ENCODE measurements at regions not wholly inside any gene's neighbourhood (a gene's known extent, or its start where the extent isn't known, plus 50 kb on each side); places are given as distances from the start of the nearest gene placed in this dataset.

GRCh38 chr3:74332165-74332564 lies 282.3 kb downstream of the CNTN3 start:
- TF ChIP-seq POLR2A (IDR thresholded peaks at IDR 0.05), result no peak
- no peak for TF ChIP-seq CTCF (IDR thresholded peaks at IDR 0.05)

Data from vagina (tissue), 2 donors.